HG03442 (cell line): ENCODE measurements at regions not wholly inside any gene's neighbourhood (a gene's known extent, or its start where the extent isn't known, plus 50 kb on each side); places are given as distances from the start of the nearest gene placed in this dataset.
"Not testable (repeated sequence)": the region's sequence is repeated elsewhere in the genome, so short reads cannot be mapped to it uniquely, and the experiment has no call there.

ENCODE experiments used
- ATAC-seq: cut with Tn5 transposase; IDR thresholded peaks from one replicate; pipeline ENCODE4 v1.9.1; 2021; ENCODE audit warnings: mild to moderate bottlenecking, moderate library complexity; ENCODE audit not compliant: unreplicated experiment

GRCh38 chr4:109378511-109378910 is 55.1 kb upstream of the SEC24B start:
- ATAC-seq: no peak

GRCh38 chr4:109378076-109378475 is 55.5 kb upstream of the SEC24B start:
- ATAC-seq: no peak

- no peak for ATAC-seq
Observed at GRCh38 chr4:109375778-109376414, 57.7 kb upstream of the SEC24B start.

- ATAC-seq: no peak
Observed at GRCh38 chr4:109368661-109369060, 65.0 kb upstream of the SEC24B start.

GRCh38 chr4:109365939-109366338 is 63.5 kb upstream of the COL25A1 start:
- no peak for ATAC-seq

GRCh38 chr4:109365297-109365696 is 62.8 kb upstream of the COL25A1 start:
- not testable (repeated sequence) for ATAC-seq

GRCh38 chr4:109359040-109359646 is 56.7 kb upstream of the COL25A1 start:
- ATAC-seq: peak; percentile 52

GRCh38 chr4:109355835-109356234 is 53.4 kb upstream of the COL25A1 start:
- ATAC-seq: no peak

GRCh38 chr4:109352941-109353340 is 50.5 kb upstream of the COL25A1 start:
- ATAC-seq: no peak
